GM21619 (cell line): ENCODE measurements at regions not wholly inside any gene's neighbourhood (a gene's known extent, or its start where the extent isn't known, plus 50 kb on each side); places are given as distances from the start of the nearest gene placed in this dataset.

Experiments used
- ATAC-seq: cut with Tn5 transposase; IDR thresholded peaks from one replicate; pipeline ENCODE4 v1.9.1; 2021; ENCODE audit not compliant: unreplicated experiment

- no peak for ATAC-seq
Observed at GRCh38 chr14:47746986-47747385, 71.6 kb upstream of the MDGA2 start.

DNA sequence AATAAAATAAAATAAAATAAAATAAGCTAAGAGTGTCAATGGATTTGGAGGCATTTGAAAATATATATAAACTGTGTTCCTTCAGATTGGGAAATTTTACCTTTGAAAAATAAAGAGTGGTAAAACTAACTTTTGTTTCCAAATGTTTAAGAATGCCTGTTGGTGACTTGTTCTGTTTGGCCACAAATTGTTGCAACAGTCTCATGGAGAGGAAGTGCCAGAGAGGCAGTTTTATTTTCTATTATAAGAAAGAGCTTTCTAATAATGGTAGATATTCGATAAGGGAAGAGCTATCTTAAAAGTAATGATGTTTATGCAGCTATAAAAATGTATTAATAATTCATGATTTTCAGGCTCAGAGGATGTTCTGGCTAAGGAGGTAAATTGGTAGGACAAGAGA is 68.8 kb upstream of the MDGA2 start:
- ATAC-seq, result no peak

GRCh38 chr14:47739541-47739940 is 64.1 kb upstream of the MDGA2 start:
- ATAC-seq, result no peak

GRCh38 chr14:47730296-47730695 is 54.9 kb upstream of the MDGA2 start:
- no peak for ATAC-seq
